GM12878 (cell line): ENCODE measurements at regions not wholly inside any gene's neighbourhood (a gene's known extent, or its start where the extent isn't known, plus 50 kb on each side); places are given as distances from the start of the nearest gene placed in this dataset.
A peak's percentile ranks its signal among the peaks of the same experiment; 100 is the strongest.

ENCODE experiments used
- ATAC-seq: fragments of 200-7000 bp; cut with Tn5 transposase; 3 replicates; pipeline ENCODE4 v1.9.1; 2020; ENCODE audit warnings: mild to moderate bottlenecking, moderate library complexity
- BruUV-seq: library from RNA; stranded (reverse); fragments of 400-500 nt; replicated peaks from 2 replicates; lab custom pipeline; 2021; lab: Mats Ljungman, UMichigan
- CTCF ChIA-PET: fragments of 300-600 bp; sonication (Branson Sonifier 250); formaldehyde crosslinking; extraction: SDS; loops from one replicate; lab custom pipeline; 2021; ENCODE audit warnings: inconsistent platforms; lab: Yijun Ruan, JAX
- POLR2A ChIA-PET: fragments of 350-600 bp; formaldehyde crosslinking; extraction: SDS; loops from one replicate; lab custom pipeline; 2021; ENCODE audit warnings: inconsistent platforms; lab: Charles Lee
- RAD21 ChIA-PET: fragments of 300-600 bp; sonication (Branson Sonifier 250); formaldehyde crosslinking; loops from one replicate; lab custom pipeline; 2023; ENCODE audit warnings: antibody characterized with exemption; ENCODE audit not compliant: unreplicated experiment; lab: Charles Lee
- SMC1A ChIA-PET: fragments of 300-600 bp; sonication (Branson Sonifier 250); formaldehyde crosslinking; loops from one replicate; lab custom pipeline; 2023; ENCODE audit not compliant: unreplicated experiment, uncharacterized antibody; lab: Charles Lee
- DNase-seq: peaks from one replicate; pipeline ENCODE4 v3.0.0-alpha.2; 2011; ENCODE audit warnings: low read depth, low spot score
- FAIRE-seq: peaks from 3 replicates; lab custom pipeline; 2011; peaks lifted over from hg19 to GRCh38; lab: Jason Lieb, UNC
- H2AFZ ChIP-seq: 2 replicates; pipeline ENCODE4 v1.6.0; 2011; ENCODE audit warnings: low read depth, low read length, control low read depth; ENCODE audit not compliant: control insufficient read depth
- H3K27ac ChIP-seq: 2 replicates; pipeline ENCODE4 v1.5.1; 2011; ENCODE audit warnings: control low read depth; ENCODE audit not compliant: control insufficient read depth, insufficient read depth
- H3K27me3 ChIP-seq, 2 experiments: replicated peaks in 1 of 2; 2 replicates each; pipeline versions ENCODE4 v1.6.0 to v1.6.1; 2011; ENCODE audit warnings: low read length in 1 of 2; ENCODE audit not compliant: control insufficient read depth in 2 of 2, insufficient read depth in 2 of 2
- H3K36me3 ChIP-seq, 2 experiments: 2 replicates each; pipeline ENCODE4 v1.5.1; 2011; ENCODE audit warnings: low read length in 1 of 2; ENCODE audit not compliant: control insufficient read depth in 2 of 2, insufficient read depth in 2 of 2
- H3K4me1 ChIP-seq: 2 replicates; pipeline ENCODE4 v1.6.1; 2011; ENCODE audit warnings: mild to moderate bottlenecking, low read length, moderate library complexity, mixed read lengths; ENCODE audit not compliant: control insufficient read depth, insufficient read depth
- H3K4me2 ChIP-seq: 2 replicates; pipeline ENCODE4 v1.6.0; 2011; ENCODE audit warnings: control low read depth; ENCODE audit not compliant: control insufficient read depth, insufficient read depth
- H3K4me3 ChIP-seq: fragments of 200-600 bp; sonication (generic); 2 replicates; pipeline ENCODE4 v1.5.1; 2016
- H3K79me2 ChIP-seq: 2 replicates; pipeline ENCODE4 v1.6.0; 2011; ENCODE audit warnings: low read length; ENCODE audit not compliant: control insufficient read depth, insufficient read depth
- H3K9ac ChIP-seq: 2 replicates; pipeline ENCODE4 v1.8.0; 2011; ENCODE audit warnings: low read length, control low read depth, mixed read lengths; ENCODE audit not compliant: control insufficient read depth, insufficient read depth
- H3K9me3 ChIP-seq: replicated peaks from 3 replicates; pipeline ENCODE4 v1.5.1; 2011; ENCODE audit warnings: mild to moderate bottlenecking, low read length; ENCODE audit not compliant: control insufficient read depth, insufficient read depth
- H4K20me1 ChIP-seq: 2 replicates; pipeline ENCODE4 v1.6.0; 2011; ENCODE audit not compliant: control insufficient read depth, insufficient read depth
- CHD4 ChIP-seq: fragments of 200-600 bp; sonication (generic); IDR thresholded peaks from 2 replicates; pipeline ENCODE4 v1.6.1; 2016; ENCODE audit warnings: mild to moderate bottlenecking
- DPF2 ChIP-seq: fragments of 450-650 bp; IDR thresholded peaks from 2 replicates; pipeline ENCODE4 v1.6.1; 2017; ENCODE audit warnings: mild to moderate bottlenecking
- EP300 ChIP-seq, 2 experiments: fragments of 150-350 bp in 1 of 2; IDR thresholded peaks; 2 replicates each; pipeline ENCODE4 v1.6.1; 2011 to 2012; ENCODE audit warnings: low read depth in 2 of 2, low read length in 2 of 2, borderline replicate concordance in 1 of 2, improper control_type of control experiment in 1 of 2, inconsistent platforms in 1 of 2; ENCODE audit not compliant: control insufficient read depth in 1 of 2
- HSF1 ChIP-seq: fragments of 150-350 bp; IDR thresholded peaks from 2 replicates; pipeline ENCODE4 v1.6.1; 2014; ENCODE audit warnings: mild to moderate bottlenecking, low read depth, low read length
- IKZF1 ChIP-seq: fragments of 450-650 bp; conservative IDR thresholded peaks from 2 replicates; pipeline ENCODE4 v1.6.1; 2017; ENCODE audit warnings: antibody characterized with exemption, mild to moderate bottlenecking
- IKZF2 ChIP-seq, 2 experiments: fragments of 450-650 bp; IDR thresholded peaks; 2 replicates each; pipeline ENCODE4 v1.6.1; 2017; ENCODE audit warnings: mild to moderate bottlenecking in 2 of 2, moderate library complexity in 2 of 2
- IRF5 ChIP-seq: fragments of 450-650 bp; IDR thresholded peaks from 2 replicates; pipeline ENCODE4 v1.6.1; 2017; ENCODE audit warnings: borderline replicate concordance
- MAX ChIP-seq: IDR thresholded peaks from 2 replicates; pipeline ENCODE4 v1.6.1; 2012; ENCODE audit warnings: low read depth, low read length, improper control_type of control experiment
- MTA2 ChIP-seq: fragments of 450-650 bp; IDR thresholded peaks from 2 replicates; pipeline ENCODE4 v1.6.1; 2016; ENCODE audit warnings: low read depth, mild to moderate bottlenecking, moderate library complexity
- MYB ChIP-seq: fragments of 150-350 bp; IDR thresholded peaks from 2 replicates; pipeline ENCODE4 v1.6.1; 2014; ENCODE audit warnings: mild to moderate bottlenecking, low read depth, low read length, borderline replicate concordance
- NFYA ChIP-seq: IDR thresholded peaks from 2 replicates; pipeline ENCODE4 v1.6.1; 2011; ENCODE audit warnings: low read depth, mild to moderate bottlenecking, low read length, improper control_type of control experiment, borderline replicate concordance
- NR2F1 ChIP-seq: fragments of 450-650 bp; conservative IDR thresholded peaks from 2 replicates; pipeline ENCODE4 v1.6.1; 2017; ENCODE audit warnings: mild to moderate bottlenecking
- RAD51 ChIP-seq: fragments of 450-650 bp; IDR thresholded peaks from 2 replicates; pipeline ENCODE4 v1.6.1; 2016; ENCODE audit warnings: moderate library complexity, mild to moderate bottlenecking, inconsistent platforms
- RELB ChIP-seq: fragments of 450-650 bp; IDR thresholded peaks from 2 replicates; pipeline ENCODE4 v1.6.1; 2017; ENCODE audit warnings: low read depth, mild to moderate bottlenecking, moderate library complexity
- TCF7 ChIP-seq: IDR thresholded peaks from 2 replicates; pipeline ENCODE4 v1.6.1; 2014; ENCODE audit warnings: antibody characterized with exemption, borderline replicate concordance
- WGBS: methylation state at CpG from one replicate; pipeline ENCODE4 v1.1.6; 2016; ENCODE audit warnings: low lambda C conversion rate; ENCODE audit not compliant: insufficient replicate concordance, insufficient coverage; ENCODE audit errors: missing lambda C conversion rate; 5-methylcytosine and 5-hydroxymethylcytosine counted together
- in situ Hi-C: fragments of 300-500 bp; cut with MboI; formaldehyde crosslinking; loops from 9 replicates; pipeline ENCODE4 v1.14.3; 2018; ENCODE audit warnings: mixed read lengths
- intact Hi-C: fragments of 100-400 bp; cut with micrococcal nuclease; formaldehyde crosslinking; loops from one replicate; pipeline ENCODE4 v1.14.2; 2022; ENCODE audit not compliant: unreplicated experiment
- TF ChIP-seq, protein P1 (sequence below): fragments of 450-650 bp; conservative IDR thresholded peaks from 2 replicates; pipeline ENCODE4 v1.6.1; 2017; ENCODE audit warnings: mild to moderate bottlenecking, moderate library complexity

GRCh38 chr1:157382351-157382750, 170.0 kb downstream of the FCRL5 start (continued):
- peak; percentile 22; the same call in 1 of the 2 replicates for TF ChIP-seq DPF2
- TF ChIP-seq RAD51, result peak; percentile 84
- no peak for TF ChIP-seq TCF7
- peak; percentile 85 for TF ChIP-seq NR2F1
- TF ChIP-seq IKZF2 (IDR thresholded peaks at IDR 0.05), result peak in 1 of 2 experiments; percentile 18; a peak in 1 of 4 replicates
- no peak for TF ChIP-seq MAX
- peak in 1 of 2 experiments; percentile 30; a peak in 1 of 4 replicates for TF ChIP-seq EP300 (IDR thresholded peaks at IDR 0.05; ENCODE audit: borderline replicate concordance in 1 of 2, control insufficient read depth in 1 of 2, low read depth in 2 of 2, low read length in 2 of 2)
- TF ChIP-seq, all 136 proteins: peak for 13

- TF ChIP-seq, protein P1, sequence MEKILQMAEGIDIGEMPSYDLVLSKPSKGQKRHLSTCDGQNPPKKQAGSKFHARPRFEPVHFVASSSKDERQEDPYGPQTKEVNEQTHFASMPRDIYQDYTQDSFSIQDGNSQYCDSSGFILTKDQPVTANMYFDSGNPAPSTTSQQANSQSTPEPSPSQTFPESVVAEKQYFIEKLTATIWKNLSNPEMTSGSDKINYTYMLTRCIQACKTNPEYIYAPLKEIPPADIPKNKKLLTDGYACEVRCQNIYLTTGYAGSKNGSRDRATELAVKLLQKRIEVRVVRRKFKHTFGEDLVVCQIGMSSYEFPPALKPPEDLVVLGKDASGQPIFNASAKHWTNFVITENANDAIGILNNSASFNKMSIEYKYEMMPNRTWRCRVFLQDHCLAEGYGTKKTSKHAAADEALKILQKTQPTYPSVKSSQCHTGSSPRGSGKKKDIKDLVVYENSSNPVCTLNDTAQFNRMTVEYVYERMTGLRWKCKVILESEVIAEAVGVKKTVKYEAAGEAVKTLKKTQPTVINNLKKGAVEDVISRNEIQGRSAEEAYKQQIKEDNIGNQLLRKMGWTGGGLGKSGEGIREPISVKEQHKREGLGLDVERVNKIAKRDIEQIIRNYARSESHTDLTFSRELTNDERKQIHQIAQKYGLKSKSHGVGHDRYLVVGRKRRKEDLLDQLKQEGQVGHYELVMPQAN, result no peak
- TF ChIP-seq MYB (no peak), RELB (0 out of 2 replicates have a peak, but pooled peaks have one; percentile 21), IRF5 (no peak), CHD4 (no peak), NFYA (no peak), IKZF2 (IDR thresholded peaks at IDR 0.05) (peak; percentile 49 to 56; a peak in 2 of 4 replicates), HSF1 (no peak), IKZF1 (peak; percentile 57), NR2F1 (0 out of 2 replicates have a peak, but pooled peaks have one; percentile 16), MTA2 (peak; percentile 12; the same call in 1 of the 2 replicates)
- RAD21 ChIA-PET, result interaction anchor here (1.2 to 8.8 kb wide), 8 partner anchors 10 to 130 kb away, joined by 4 to 52 read pairs (median 22); no protein-coding TSS in a partner anchor
These were observed 171.8 kb downstream of the FCRL5 start for GRCh38 chr1:157380523-157380922.

More at GRCh38 chr1:157380523-157380922, 171.8 kb downstream of the FCRL5 start:
- 0% methylated on average over 5 of the region's 6 CpGs for WGBS
- Histone ChIP-seq H3K9me3 (no peaks in the 10 kb centered on the region), H3K4me2 (no peak overlapping the region), H3K79me2 (no peaks in the 10 kb centered on the region), H3K27me3 (no peaks in the 10 kb centered on the region; a peak in 1 of 4 replicates), H3K36me3 (no peaks in the 10 kb centered on the region), H3K27ac (no peak overlapping the region), H4K20me1 (no peaks in the 10 kb centered on the region), H3K4me3 (no peak overlapping the region), H2AFZ (no peak overlapping the region), H3K4me1 (no peaks in the 10 kb centered on the region), H3K9ac (no peak overlapping the region)
- CTCF ChIA-PET, result interaction anchor here (0.7 to 11.0 kb wide), 10 partner anchors 11 to 199 kb away, joined by 3 to 146 read pairs (median 6); no protein-coding TSS in a partner anchor
- POLR2A ChIA-PET, result interaction anchor here (1.2 to 2.0 kb wide), 2 partner anchors 22 to 114 kb away, joined by 3 to 6 read pairs; no protein-coding TSS in a partner anchor
- DNase-seq (no peak), FAIRE-seq (no peak), ATAC-seq (peak; percentile 45)
- intact Hi-C loops, result no loop called here
- in situ Hi-C loops, result no loop called here
- SMC1A ChIA-PET, result interaction anchor here (1.4 to 14.7 kb wide), 8 partner anchors 10 to 310 kb away, joined by 4 to 134 read pairs (median 8); no protein-coding TSS in a partner anchor
- no TSS peak for BruUV-seq
